ENCODE measurements at regions not wholly inside any gene's neighbourhood (a gene's known extent, or its start where the extent isn't known, plus 50 kb on each side); places are given as distances from the start of the nearest gene placed in this dataset.

DNA sequence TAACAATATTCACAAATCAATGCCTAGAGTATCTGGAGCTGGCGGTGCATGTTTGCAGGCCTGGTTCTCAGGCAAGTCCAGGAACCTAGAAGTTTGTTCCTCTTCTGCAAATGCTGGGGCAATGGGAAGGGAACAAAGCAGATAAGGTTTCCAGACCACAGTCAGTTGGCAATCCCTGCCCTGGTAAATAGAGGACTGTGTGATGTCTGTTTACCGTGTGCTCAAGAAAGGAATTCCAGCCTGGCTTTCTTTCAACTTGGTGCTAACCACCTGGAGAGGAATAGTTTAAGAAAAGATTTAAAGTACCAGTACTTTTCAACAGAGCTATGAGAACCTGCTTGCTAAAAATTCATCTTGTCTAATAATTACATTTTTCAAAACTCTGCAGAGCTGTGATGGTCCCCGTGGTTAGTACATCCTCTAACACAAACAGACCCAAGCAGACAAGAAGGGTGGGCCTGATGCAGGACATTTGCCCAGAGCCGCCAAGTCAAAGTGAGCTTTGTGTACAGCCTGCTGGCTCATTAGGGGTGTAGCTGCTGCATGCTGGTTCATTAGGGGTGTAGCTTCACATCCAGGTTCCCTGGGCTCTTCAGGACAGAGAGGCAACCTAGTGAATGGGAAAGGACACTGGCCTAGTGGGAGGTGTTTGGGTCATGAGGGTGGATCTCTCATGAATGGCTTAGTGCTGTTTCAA is 220.5 kb downstream of the SQOR start:
- Histone ChIP-seq H3K4me1 (ENCODE audit: insufficient read depth, low read length) (peaks cover 2% of the 10 kb centered on the region; the same call in 1 of the 2 replicates), H3K27me3 (ENCODE audit: insufficient read depth, low read length) (no peaks in the 10 kb centered on the region), H3K9ac (ENCODE audit: low read depth, low read length) (no peak overlapping the region), H3K36me3 (ENCODE audit: insufficient read depth, low read depth, low read length) (no peaks in the 10 kb centered on the region), H3K27ac (ENCODE audit: low read length) (no peak overlapping the region), H3K9me3 (ENCODE audit: insufficient read depth, low read depth, low read length) (peaks cover 3% of the 10 kb centered on the region), H3K4me3 (ENCODE audit: low read length) (no peak overlapping the region)

DNA sequence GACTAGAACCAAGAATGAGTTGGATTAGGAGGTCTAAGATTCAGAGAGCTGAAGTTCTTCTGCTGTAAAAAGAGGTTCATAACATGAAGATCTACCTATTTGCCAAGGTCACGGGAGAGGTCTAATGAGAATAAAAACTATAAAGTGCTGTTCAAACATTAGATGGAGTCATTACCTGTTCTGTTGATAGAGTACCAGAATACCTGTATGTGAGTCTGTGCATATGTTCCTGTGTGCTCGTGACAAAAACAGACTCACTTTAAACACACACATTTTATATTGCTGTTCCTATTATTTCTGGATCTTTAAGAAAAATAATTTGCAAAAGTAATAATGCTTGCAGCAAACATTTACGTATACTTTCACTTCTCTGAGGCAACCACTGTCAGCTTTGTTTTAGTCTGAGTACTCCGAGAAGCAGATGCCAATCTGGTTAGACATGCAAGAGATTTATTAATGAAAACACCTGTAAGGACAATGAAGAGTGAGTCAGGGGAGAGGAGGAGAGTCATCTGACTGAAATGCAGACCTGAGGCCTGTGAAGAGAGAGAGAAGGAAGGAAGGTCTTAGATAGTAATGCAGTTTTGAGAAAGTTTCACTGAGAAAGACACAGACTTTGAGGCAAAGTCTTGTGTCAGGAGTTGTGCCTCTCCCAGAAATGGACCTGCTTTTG is 221.2 kb downstream of the SQOR start:
- Histone ChIP-seq H3K27me3 (ENCODE audit: insufficient read depth, low read length) (no peaks in the 10 kb centered on the region), H3K4me3 (ENCODE audit: low read length) (no peak overlapping the region), H3K27ac (ENCODE audit: low read length) (no peak overlapping the region), H3K9ac (ENCODE audit: low read depth, low read length) (no peak overlapping the region), H3K4me1 (ENCODE audit: insufficient read depth, low read length) (peaks cover 2% of the 10 kb centered on the region; the same call in 1 of the 2 replicates), H3K36me3 (ENCODE audit: insufficient read depth, low read depth, low read length) (no peaks in the 10 kb centered on the region), H3K9me3 (ENCODE audit: insufficient read depth, low read depth, low read length) (no peaks in the 10 kb centered on the region; the same call in 1 of the 2 replicates)

DNA sequence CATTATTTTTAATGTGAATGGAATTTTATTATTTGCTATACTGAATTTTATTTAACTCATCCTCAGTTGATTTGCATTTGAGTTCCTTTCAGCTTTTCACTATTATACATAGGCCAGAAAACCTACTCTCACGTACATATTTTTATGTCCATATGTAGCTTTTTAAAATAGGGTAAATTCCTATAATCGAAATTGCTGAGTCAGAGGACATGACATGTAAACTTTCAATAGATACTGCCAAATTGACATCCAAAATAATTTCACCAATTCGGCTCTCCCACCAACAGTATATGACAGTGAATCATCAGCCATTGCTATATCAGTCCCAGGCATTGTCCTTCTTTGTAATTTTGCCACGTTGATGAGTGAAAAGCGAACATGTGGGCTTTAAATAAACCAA is 222.5 kb downstream of the SQOR start:
- H3K4me1 ChIP-seq (ENCODE audit: insufficient read depth, low read length) = peaks cover 2% of the 10 kb centered on the region; the same call in 1 of the 2 replicates
- H3K9me3 ChIP-seq (ENCODE audit: insufficient read depth, low read depth, low read length) = no peaks in the 10 kb centered on the region
- H3K36me3 ChIP-seq (ENCODE audit: insufficient read depth, low read depth, low read length) = no peaks in the 10 kb centered on the region
- no peak overlapping the region for H3K4me3 ChIP-seq (ENCODE audit: low read length)
- H3K27me3 ChIP-seq (ENCODE audit: insufficient read depth, low read length) = no peaks in the 10 kb centered on the region
- no peak overlapping the region for H3K27ac ChIP-seq (ENCODE audit: low read length)
- H3K9ac ChIP-seq (ENCODE audit: low read depth, low read length) = no peak overlapping the region

DNA sequence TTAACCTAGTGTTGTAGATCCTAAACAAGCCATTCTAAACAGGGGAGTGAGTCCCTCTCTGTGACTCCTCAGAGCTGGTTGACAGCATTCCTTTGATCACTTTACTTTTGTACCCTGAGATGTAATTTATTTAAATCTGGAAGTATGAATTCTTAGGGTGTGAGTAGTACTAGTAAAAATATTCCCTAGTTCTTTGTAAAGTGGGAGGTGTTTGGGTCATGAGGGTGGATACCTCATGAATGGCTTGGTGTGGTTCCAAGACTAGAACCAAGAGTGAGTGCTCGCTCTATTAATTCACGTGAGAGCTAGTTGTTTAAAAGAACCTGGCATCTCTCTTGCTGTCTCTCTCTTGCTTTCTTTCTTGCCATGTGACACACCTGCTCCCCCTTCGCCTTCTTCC is 223.7 kb downstream of the SQOR start:
- Histone ChIP-seq H3K4me3 (ENCODE audit: low read length) (no peak overlapping the region), H3K9ac (ENCODE audit: low read depth, low read length) (no peak overlapping the region), H3K27me3 (ENCODE audit: insufficient read depth, low read length) (no peaks in the 10 kb centered on the region), H3K4me1 (ENCODE audit: insufficient read depth, low read length) (peaks cover 2% of the 10 kb centered on the region; the same call in 1 of the 2 replicates), H3K27ac (ENCODE audit: low read length) (no peak overlapping the region), H3K9me3 (ENCODE audit: insufficient read depth, low read depth, low read length) (no peaks in the 10 kb centered on the region), H3K36me3 (ENCODE audit: insufficient read depth, low read depth, low read length) (no peaks in the 10 kb centered on the region)

DNA sequence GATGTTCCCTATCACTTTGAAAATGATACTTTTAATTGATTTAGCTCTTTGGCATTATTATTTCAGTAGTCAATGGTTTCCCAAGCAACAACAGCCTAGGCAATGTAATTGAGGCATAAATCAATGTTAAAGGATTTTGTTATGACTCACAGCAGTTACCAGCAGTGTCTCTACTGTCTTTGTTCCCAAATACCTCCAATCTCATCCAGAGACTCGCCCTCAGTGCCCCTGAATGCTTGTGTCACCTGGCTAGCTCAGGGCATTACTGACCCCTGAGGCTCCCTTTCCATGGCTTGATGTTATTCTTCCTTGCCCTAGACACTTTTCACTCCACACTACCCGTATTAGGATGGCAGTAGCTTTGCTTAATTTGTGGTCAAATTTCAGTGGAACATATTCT is 227.2 kb downstream of the SQOR start:
- Histone ChIP-seq H3K9ac (ENCODE audit: low read depth, low read length) (no peak overlapping the region), H3K36me3 (ENCODE audit: insufficient read depth, low read depth, low read length) (no peaks in the 10 kb centered on the region), H3K4me1 (ENCODE audit: insufficient read depth, low read length) (no peaks in the 10 kb centered on the region), H3K4me3 (ENCODE audit: low read length) (no peak overlapping the region), H3K27me3 (ENCODE audit: insufficient read depth, low read length) (no peaks in the 10 kb centered on the region), H3K9me3 (ENCODE audit: insufficient read depth, low read depth, low read length) (no peaks in the 10 kb centered on the region), H3K27ac (ENCODE audit: low read length) (no peak overlapping the region)

DNA sequence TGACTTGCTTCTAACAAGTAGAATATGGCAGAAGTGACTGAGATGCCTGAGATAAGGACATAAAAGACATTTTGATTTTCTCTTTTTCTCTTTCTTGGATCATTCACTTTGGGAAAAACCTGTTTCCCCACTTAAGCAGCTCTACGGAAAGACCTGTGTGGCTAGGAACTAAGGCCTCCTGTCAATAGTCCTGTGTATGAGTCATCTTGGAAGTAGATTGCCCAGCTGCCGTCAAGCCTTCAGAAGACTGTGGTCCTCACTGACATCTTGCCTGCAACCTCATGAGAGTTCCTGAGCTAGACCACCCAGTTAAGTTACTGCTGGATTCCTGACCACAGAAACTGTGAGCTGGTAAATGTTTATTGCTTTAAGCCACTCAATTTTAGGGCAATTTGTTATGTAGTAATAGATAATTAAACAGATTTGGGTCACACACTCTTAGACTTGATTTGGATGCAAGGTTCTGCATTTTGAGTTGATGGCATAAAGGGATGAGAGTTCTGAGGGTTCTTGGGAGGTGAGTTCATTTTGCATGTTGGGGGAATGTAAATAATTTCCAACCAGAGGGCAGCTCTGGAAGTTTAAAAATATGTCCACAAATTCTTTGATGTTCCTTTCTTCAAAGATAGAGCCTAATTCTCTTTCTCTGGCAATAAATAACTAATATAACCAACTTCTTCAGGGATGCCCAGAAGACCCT is 229.2 kb downstream of the SQOR start:
- Histone ChIP-seq H3K9me3 (ENCODE audit: insufficient read depth, low read depth, low read length) (no peaks in the 10 kb centered on the region), H3K27ac (ENCODE audit: low read length) (no peak overlapping the region), H3K36me3 (ENCODE audit: insufficient read depth, low read depth, low read length) (no peaks in the 10 kb centered on the region), H3K4me1 (ENCODE audit: insufficient read depth, low read length) (no peaks in the 10 kb centered on the region), H3K9ac (ENCODE audit: low read depth, low read length) (no peak overlapping the region), H3K4me3 (ENCODE audit: low read length) (no peak overlapping the region), H3K27me3 (ENCODE audit: insufficient read depth, low read length) (no peaks in the 10 kb centered on the region)

DNA sequence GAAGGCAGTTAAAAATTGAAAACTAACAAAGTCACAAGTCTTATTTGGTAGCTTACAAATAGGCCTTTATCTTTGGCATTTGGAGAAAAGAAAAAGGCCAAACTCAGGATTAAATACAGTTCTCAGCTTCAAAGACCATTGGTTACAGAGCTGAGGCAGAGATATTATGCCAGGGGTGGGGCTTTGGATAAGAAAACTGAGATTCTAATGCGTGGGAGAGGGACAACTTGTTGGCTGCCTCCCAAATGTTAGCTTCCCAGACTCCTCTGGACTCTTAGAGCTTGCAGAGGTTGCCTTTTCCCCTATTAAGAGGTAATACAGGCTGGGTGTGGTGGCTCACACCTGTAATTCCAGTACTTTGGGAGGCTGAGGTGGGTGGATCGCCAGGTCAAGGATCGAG is 231.8 kb downstream of the SQOR start:
- Histone ChIP-seq H3K4me1 (ENCODE audit: insufficient read depth, low read length) (no peaks in the 10 kb centered on the region), H3K27ac (ENCODE audit: low read length) (no peak overlapping the region), H3K27me3 (ENCODE audit: insufficient read depth, low read length) (no peaks in the 10 kb centered on the region), H3K4me3 (ENCODE audit: low read length) (no peak overlapping the region), H3K9me3 (ENCODE audit: insufficient read depth, low read depth, low read length) (no peaks in the 10 kb centered on the region), H3K9ac (ENCODE audit: low read depth, low read length) (no peak overlapping the region), H3K36me3 (ENCODE audit: insufficient read depth, low read depth, low read length) (no peaks in the 10 kb centered on the region)

DNA sequence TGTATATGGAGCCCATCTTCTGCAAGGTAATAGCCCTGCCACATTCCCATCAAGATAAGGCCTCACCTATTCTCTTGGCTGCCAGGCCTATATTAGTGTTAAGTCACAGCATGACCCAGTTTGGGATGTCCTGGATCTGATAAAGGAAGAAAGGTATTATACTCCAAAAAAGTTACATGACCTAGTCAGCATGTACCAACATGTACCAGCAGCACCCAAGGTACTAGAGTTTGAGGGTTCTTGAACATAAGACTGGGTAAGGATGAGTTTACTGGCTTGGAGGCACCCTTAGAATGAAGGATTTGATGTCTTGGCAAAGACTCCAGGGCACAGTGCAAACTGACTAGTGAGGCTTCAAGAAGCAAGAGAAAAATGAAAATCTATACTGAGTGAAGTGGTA is 232.5 kb downstream of the SQOR start:
- Histone ChIP-seq H3K4me3 (ENCODE audit: low read length) (no peak overlapping the region), H3K27ac (ENCODE audit: low read length) (no peak overlapping the region), H3K27me3 (ENCODE audit: insufficient read depth, low read length) (no peaks in the 10 kb centered on the region), H3K36me3 (ENCODE audit: insufficient read depth, low read depth, low read length) (no peaks in the 10 kb centered on the region), H3K9ac (ENCODE audit: low read depth, low read length) (no peak overlapping the region), H3K4me1 (ENCODE audit: insufficient read depth, low read length) (no peaks in the 10 kb centered on the region), H3K9me3 (ENCODE audit: insufficient read depth, low read depth, low read length) (no peaks in the 10 kb centered on the region)

DNA sequence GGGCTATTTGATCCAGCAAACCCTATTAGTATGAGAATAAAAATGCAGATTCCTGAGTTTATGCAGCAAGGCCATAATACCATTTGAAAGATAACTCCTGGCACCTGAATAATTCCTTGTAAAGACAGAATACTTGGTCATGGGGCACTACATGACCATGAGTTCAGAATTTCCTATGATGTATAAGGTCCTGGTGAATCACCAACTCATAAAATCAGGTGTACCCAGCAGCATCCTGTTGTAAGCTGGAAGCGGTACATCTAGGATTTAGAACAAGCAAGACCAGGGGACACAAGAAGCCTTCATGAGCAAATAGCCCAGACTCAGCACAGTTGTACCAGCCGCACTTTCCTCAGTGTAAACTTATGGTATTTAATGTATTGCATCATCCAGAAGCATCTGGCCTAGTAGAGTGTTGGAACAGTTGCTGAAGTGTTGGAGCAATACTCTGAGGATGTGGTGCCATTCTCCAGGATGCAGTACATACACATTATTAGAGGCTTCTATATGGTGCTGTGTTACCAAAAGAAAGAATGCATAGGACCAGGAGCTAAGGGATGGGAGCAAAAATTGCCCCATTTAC is 233.4 kb downstream of the SQOR start:
- no peak overlapping the region for H3K27ac ChIP-seq (ENCODE audit: low read length)
- H3K27me3 ChIP-seq (ENCODE audit: insufficient read depth, low read length) = no peaks in the 10 kb centered on the region
- H3K4me3 ChIP-seq (ENCODE audit: low read length) = no peak overlapping the region
- H3K9ac ChIP-seq (ENCODE audit: low read depth, low read length) = no peak overlapping the region
- no peaks in the 10 kb centered on the region for H3K4me1 ChIP-seq (ENCODE audit: insufficient read depth, low read length)
- H3K9me3 ChIP-seq (ENCODE audit: insufficient read depth, low read depth, low read length) = no peaks in the 10 kb centered on the region
- no peaks in the 10 kb centered on the region for H3K36me3 ChIP-seq (ENCODE audit: insufficient read depth, low read depth, low read length)

DNA sequence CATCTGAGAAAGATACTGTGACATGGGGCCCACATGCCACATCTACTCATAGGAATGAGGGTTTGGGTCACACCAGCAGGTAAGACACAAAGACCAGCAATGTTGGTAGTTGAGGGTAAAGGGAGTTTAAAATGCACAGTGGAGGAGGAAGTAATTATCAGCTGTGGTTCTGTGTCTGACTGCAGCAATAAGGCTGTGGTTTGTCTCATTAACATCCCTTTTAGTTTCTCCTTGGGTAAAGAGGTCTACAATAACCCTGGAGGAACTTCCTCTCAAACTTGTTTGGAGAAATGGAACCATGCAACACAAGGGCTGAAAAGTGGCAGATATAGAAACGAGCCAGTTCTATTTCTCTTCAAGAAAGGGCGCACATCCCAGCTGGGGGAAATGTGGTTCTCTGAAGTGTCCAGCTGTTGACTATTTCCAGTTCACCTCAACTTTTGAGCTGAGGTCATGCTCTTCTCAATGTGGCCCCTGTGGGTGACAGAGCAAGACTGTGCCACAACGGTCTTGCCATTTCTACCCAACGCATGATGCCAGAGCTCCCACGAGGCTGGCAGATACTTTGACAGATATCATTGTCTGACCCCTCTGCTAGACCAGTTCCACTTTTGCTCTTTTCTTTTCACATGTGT is 234.3 kb downstream of the SQOR start:
- Histone ChIP-seq H3K4me1 (ENCODE audit: insufficient read depth, low read length) (no peaks in the 10 kb centered on the region), H3K36me3 (ENCODE audit: insufficient read depth, low read depth, low read length) (no peaks in the 10 kb centered on the region), H3K4me3 (ENCODE audit: low read length) (no peak overlapping the region), H3K27ac (ENCODE audit: low read length) (no peak overlapping the region), H3K9me3 (ENCODE audit: insufficient read depth, low read depth, low read length) (no peaks in the 10 kb centered on the region), H3K27me3 (ENCODE audit: insufficient read depth, low read length) (no peaks in the 10 kb centered on the region), H3K9ac (ENCODE audit: low read depth, low read length) (no peak overlapping the region)

DNA sequence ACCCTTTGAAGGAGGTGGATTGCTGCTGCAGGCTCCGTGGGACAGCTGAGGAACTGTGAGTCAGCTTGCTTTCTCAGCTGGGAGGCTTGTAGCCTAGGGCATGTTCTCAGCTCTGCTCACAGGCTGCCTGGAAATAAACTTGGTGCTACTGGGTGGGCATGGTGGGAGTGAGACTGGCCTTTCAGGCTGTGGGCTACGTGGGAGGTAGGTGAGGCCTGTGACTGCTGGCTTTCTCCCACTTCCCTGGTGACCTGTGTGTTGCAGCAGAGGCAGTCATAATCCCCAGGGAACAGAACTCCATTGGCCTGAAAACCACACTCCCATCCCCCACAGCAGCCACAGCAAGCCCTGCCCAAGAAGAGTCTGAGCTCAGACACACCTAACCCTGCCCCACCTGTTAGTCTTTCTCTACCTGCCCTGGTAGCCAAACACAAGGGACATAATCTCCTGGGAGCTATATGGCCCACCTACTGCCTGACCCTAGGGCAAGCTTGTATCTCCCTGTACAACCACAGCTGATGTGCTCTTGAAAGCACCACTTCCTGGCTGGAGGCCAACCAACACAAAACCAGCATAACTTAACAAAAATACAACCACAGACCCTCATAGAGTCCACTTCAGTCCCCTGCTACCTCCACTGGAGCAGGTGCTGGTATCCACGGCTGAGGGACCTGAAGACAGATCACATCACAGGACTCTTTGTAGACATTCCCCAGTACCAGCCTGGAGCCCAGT is 236.5 kb downstream of the SQOR start:
- Histone ChIP-seq H3K27ac (ENCODE audit: low read length) (no peak overlapping the region), H3K4me1 (ENCODE audit: insufficient read depth, low read length) (no peaks in the 10 kb centered on the region), H3K36me3 (ENCODE audit: insufficient read depth, low read depth, low read length) (no peaks in the 10 kb centered on the region), H3K9ac (ENCODE audit: low read depth, low read length) (no peak overlapping the region), H3K27me3 (ENCODE audit: insufficient read depth, low read length) (no peaks in the 10 kb centered on the region), H3K4me3 (ENCODE audit: low read length) (no peak overlapping the region), H3K9me3 (ENCODE audit: insufficient read depth, low read depth, low read length) (peaks cover 4% of the 10 kb centered on the region; the same call in 1 of the 2 replicates)

Measured in iPS-20b (cell line).